ENCODE measurements at regions not wholly inside any gene's neighbourhood (a gene's known extent, or its start where the extent isn't known, plus 50 kb on each side); places are given as distances from the start of the nearest gene placed in this dataset.

- DNase-seq (ENCODE audit: low spot score in 2 of 2) (no peak), ATAC-seq (ENCODE audit: low read depth) (no peak)
- Mint-ChIP-seq H3K9me3 (no peaks in the 10 kb centered on the region), H3K27ac (no peak overlapping the region), H3K4me1 (no peaks in the 10 kb centered on the region), H3K4me3 (no peak overlapping the region), H3K36me3 (no peaks in the 10 kb centered on the region), H3K27me3 (no peaks in the 10 kb centered on the region)
These were observed 128.0 kb downstream of the UFM1 start for GRCh38 chr13:38477676-38478075.

DNA sequence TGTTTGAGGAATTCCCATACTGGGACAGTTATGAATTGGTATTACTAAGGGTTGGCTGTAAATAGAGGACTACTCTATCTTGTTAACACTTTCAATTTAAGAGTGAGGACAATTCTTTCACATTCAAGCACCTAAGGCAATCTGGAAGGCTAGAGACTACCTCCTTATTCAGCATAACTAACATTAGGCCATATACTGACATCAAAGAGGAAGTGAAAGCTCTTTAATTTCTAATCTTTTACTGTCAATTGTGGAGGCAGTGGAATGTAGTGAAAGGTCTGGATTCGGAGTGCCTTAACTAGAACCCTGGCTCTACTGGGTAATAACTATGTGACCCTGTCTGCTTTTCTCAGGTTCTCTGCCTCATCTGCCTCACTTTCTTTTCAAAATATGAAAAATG, 134.0 kb downstream of the UFM1 start:
- H3K27ac Mint-ChIP-seq, result no peak overlapping the region
- DNase-seq (ENCODE audit: low spot score in 2 of 2), result no peak
- H3K4me3 Mint-ChIP-seq, result no peak overlapping the region
- H3K9me3 Mint-ChIP-seq, result no peaks in the 10 kb centered on the region
- no peaks in the 10 kb centered on the region for H3K4me1 Mint-ChIP-seq
- H3K27me3 Mint-ChIP-seq, result no peaks in the 10 kb centered on the region
- ATAC-seq (ENCODE audit: low read depth), result no peak
- H3K36me3 Mint-ChIP-seq, result no peaks in the 10 kb centered on the region

- no peaks in the 10 kb centered on the region for H3K4me1 Mint-ChIP-seq
- H3K4me3 Mint-ChIP-seq, result no peak overlapping the region
- no peaks in the 10 kb centered on the region for H3K9me3 Mint-ChIP-seq
- no peaks in the 10 kb centered on the region for H3K36me3 Mint-ChIP-seq
- H3K27me3 Mint-ChIP-seq, result no peaks in the 10 kb centered on the region
- no peak for ATAC-seq (ENCODE audit: low read depth)
- no peak overlapping the region for H3K27ac Mint-ChIP-seq
- no peak for DNase-seq (ENCODE audit: low spot score in 2 of 2)
These were observed 141.0 kb downstream of the UFM1 start for GRCh38 chr13:38490657-38491056.

GRCh38 chr13:38494445-38494844, 144.8 kb downstream of the UFM1 start:
- no peaks in the 10 kb centered on the region for H3K36me3 Mint-ChIP-seq
- ATAC-seq (ENCODE audit: low read depth), result no peak
- H3K27ac Mint-ChIP-seq, result no peak overlapping the region
- DNase-seq (ENCODE audit: low spot score in 2 of 2), result no peak
- H3K9me3 Mint-ChIP-seq, result peaks cover 5% of the 10 kb centered on the region
- no peaks in the 10 kb centered on the region for H3K4me1 Mint-ChIP-seq
- H3K27me3 Mint-ChIP-seq, result no peaks in the 10 kb centered on the region
- H3K4me3 Mint-ChIP-seq, result no peak overlapping the region

DNA sequence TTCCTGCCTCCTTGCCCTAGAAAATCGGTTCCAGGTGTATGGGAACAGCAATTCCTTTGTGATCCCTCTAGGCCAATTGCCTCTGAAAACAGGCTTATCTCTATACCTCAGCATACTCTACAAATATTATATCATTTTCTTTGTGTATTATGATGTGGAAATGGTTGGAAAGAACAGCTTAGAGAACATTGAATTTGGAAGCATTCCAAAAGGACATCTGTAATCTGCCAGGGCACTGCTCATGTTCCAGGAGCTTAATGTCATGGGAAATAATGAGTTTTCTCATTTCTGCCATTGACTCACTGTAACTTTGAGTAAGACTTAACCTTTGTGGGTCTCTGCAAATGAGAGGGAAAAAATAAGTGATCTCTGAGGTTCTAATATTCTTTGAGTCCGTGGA, 147.3 kb downstream of the UFM1 start:
- Mint-ChIP-seq H3K4me1 (no peaks in the 10 kb centered on the region), H3K27ac (no peak overlapping the region), H3K4me3 (no peak overlapping the region), H3K9me3 (peaks cover 5% of the 10 kb centered on the region), H3K36me3 (no peaks in the 10 kb centered on the region), H3K27me3 (no peaks in the 10 kb centered on the region)
- no peak for ATAC-seq (ENCODE audit: low read depth)
- no peak for DNase-seq (ENCODE audit: low spot score in 2 of 2)

DNA sequence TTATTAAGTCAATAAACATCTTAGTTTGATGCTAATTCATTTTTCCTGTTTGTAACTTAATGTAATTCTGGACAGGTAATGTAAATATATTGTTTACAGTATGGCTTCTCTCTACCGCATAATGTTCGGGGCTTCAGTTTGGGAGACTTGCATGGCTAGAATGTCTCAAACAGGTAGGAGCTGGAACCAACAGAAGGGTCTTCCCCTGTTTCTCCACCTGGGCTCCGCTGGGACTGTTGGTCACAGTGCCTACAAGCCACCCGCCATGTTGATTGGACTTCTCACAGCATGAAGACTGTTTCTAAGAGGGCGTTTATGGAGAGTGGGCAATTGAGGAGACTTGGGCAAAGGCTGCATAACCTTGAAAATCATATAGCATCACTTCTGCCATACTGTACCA, 148.6 kb downstream of the UFM1 start:
- H3K9me3 Mint-ChIP-seq, result peaks cover 5% of the 10 kb centered on the region
- no peak for DNase-seq (ENCODE audit: low spot score in 2 of 2)

GRCh38 chr13:38514575-38514974, 164.9 kb downstream of the UFM1 start:
- ATAC-seq (ENCODE audit: low read depth), result no peak
- peaks cover 2% of the 10 kb centered on the region for H3K9me3 Mint-ChIP-seq

More for the DNA sequence above, 148.6 kb downstream of the UFM1 start:
- Mint-ChIP-seq H3K4me1 (no peaks in the 10 kb centered on the region), H3K4me3 (no peak overlapping the region), H3K27me3 (no peaks in the 10 kb centered on the region), H3K36me3 (no peaks in the 10 kb centered on the region), H3K27ac (no peak overlapping the region)
- no peak for ATAC-seq (ENCODE audit: low read depth)

DNA sequence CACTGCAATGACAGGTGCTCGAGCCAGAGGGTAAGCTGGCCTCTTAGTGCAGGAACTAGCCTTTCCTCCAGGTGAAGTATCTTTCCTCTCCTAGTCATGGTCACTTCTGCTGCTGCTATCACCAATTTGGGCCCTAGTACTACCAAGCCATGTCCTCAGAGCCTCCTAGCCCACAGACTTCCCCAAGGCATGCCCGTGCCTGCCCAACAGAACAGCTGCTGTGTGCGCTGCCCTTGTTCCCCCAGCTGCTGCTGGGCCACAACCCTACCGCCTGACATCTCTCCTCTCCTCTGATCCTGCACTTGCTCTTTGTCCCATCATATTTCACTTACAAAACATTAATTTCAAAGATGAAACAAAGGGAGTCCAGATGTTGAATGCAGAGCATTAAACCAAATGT, 168.5 kb upstream of the FREM2 start:
- Mint-ChIP-seq H3K27ac (no peak overlapping the region), H3K4me3 (no peak overlapping the region), H3K9me3 (peaks cover 3% of the 10 kb centered on the region), H3K4me1 (no peaks in the 10 kb centered on the region), H3K36me3 (no peaks in the 10 kb centered on the region), H3K27me3 (peaks cover 3% of the 10 kb centered on the region)
- DNase-seq (ENCODE audit: low spot score in 2 of 2) (no peak), ATAC-seq (ENCODE audit: low read depth) (no peak)

More at GRCh38 chr13:38514575-38514974, 164.9 kb downstream of the UFM1 start:
- no peak overlapping the region for H3K27ac Mint-ChIP-seq
- no peak for DNase-seq (ENCODE audit: low spot score in 2 of 2)
- no peak overlapping the region for H3K4me3 Mint-ChIP-seq
- no peaks in the 10 kb centered on the region for H3K4me1 Mint-ChIP-seq
- no peaks in the 10 kb centered on the region for H3K36me3 Mint-ChIP-seq
- peaks cover 3% of the 10 kb centered on the region for H3K27me3 Mint-ChIP-seq

DNA sequence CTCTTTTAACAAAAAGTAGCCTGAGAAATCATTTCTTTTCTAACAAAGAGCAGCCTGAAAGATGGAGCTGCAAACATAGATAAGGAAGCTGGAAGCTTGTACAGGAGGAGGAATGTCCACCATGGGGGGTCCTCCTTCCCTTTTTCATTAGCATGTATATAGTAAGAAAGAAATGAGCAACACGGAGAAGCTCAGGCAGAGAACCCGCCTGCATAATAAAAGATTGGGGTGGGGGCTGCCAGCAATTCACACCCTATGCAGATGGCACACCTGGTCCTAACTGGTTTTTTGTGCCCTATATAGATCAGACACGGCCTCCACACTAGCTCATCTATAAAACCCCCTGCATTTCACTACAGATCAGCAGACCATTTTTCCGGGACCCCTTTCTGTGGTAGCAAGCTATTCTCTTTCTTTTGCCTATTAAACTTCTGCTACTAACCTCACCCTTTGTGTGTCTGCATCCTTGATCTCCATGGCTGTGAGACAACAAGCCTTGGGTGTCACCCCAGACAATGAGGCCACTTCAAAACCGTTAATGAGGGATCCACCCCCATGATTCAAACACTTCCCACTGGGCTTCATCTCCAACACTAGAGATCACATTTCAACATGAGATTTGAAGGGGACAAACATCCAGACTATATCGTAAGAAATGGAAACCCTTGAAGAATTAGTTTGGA, 167.5 kb upstream of the FREM2 start:
- H3K27ac Mint-ChIP-seq, result no peak overlapping the region
- peaks cover 3% of the 10 kb centered on the region for H3K9me3 Mint-ChIP-seq
- H3K27me3 Mint-ChIP-seq, result peaks cover 3% of the 10 kb centered on the region
- ATAC-seq (ENCODE audit: low read depth) (no peak), DNase-seq (ENCODE audit: low spot score in 2 of 2) (no peak)
- no peaks in the 10 kb centered on the region for H3K4me1 Mint-ChIP-seq
- H3K4me3 Mint-ChIP-seq, result no peak overlapping the region
- no peaks in the 10 kb centered on the region for H3K36me3 Mint-ChIP-seq

- ATAC-seq (ENCODE audit: low read depth) (no peak), DNase-seq (ENCODE audit: low spot score in 2 of 2) (no peak)
- H3K4me3 Mint-ChIP-seq, result no peak overlapping the region
- H3K4me1 Mint-ChIP-seq, result no peaks in the 10 kb centered on the region
- H3K9me3 Mint-ChIP-seq, result peaks cover 3% of the 10 kb centered on the region
- H3K27ac Mint-ChIP-seq, result no peak overlapping the region
- H3K36me3 Mint-ChIP-seq, result no peaks in the 10 kb centered on the region
- peaks cover 3% of the 10 kb centered on the region for H3K27me3 Mint-ChIP-seq
These were observed 166.8 kb upstream of the FREM2 start for GRCh38 chr13:38520041-38520440.

GRCh38 chr13:38527140-38527539, 159.7 kb upstream of the FREM2 start:
- H3K27ac Mint-ChIP-seq, result no peak overlapping the region
- H3K4me1 Mint-ChIP-seq, result no peaks in the 10 kb centered on the region
- no peaks in the 10 kb centered on the region for H3K9me3 Mint-ChIP-seq
- DNase-seq (ENCODE audit: low spot score in 2 of 2), result no peak
- no peak for ATAC-seq (ENCODE audit: low read depth)
- no peak overlapping the region for H3K4me3 Mint-ChIP-seq
- peaks cover 1% of the 10 kb centered on the region for H3K27me3 Mint-ChIP-seq
- no peaks in the 10 kb centered on the region for H3K36me3 Mint-ChIP-seq

DNA sequence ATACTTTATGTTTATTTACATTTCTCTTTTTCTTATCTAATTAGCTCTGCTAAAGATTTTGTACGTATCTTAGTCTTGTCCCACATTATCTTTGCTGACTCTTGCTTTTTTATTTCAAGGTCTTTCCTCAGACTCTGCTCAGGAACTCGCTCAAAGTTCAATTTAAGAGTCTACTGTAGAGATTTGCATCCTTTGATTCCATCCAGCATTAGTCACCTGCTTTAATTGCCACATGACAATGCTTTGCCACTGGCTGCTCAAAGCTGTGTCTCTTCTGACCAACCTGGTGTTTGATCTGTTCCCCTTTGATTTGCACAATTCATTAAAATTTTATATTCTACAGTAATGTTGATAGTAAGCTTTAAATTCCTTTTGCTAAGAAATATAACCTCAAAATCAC, 157.9 kb upstream of the FREM2 start:
- H3K36me3 Mint-ChIP-seq, result no peaks in the 10 kb centered on the region
- H3K27me3 Mint-ChIP-seq, result peaks cover 1% of the 10 kb centered on the region
- no peaks in the 10 kb centered on the region for H3K4me1 Mint-ChIP-seq
- no peak for DNase-seq (ENCODE audit: low spot score in 2 of 2)
- H3K4me3 Mint-ChIP-seq, result no peak overlapping the region
- H3K27ac Mint-ChIP-seq, result no peak overlapping the region
- ATAC-seq (ENCODE audit: low read depth), result no peak
- no peaks in the 10 kb centered on the region for H3K9me3 Mint-ChIP-seq

DNA sequence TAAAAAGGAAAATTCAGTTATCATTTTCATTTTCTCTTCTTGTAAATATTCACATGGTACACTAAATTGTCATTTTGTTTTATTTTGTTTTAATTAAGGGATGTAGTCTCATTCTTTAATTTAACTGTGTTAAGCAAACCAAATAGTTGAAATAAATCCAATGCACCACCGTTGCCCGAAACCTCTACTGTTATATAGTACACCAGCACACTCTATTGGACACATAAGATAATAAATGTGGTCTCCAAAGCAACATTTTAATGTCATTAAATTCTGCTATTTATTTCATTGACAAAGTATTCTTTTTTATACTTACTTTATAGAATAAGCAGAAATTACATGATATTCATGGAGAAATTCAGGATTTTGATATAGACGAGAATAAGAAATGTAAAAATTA, 156.4 kb upstream of the FREM2 start:
- Mint-ChIP-seq H3K27me3 (peaks cover 1% of the 10 kb centered on the region), H3K9me3 (no peaks in the 10 kb centered on the region), H3K27ac (no peak overlapping the region), H3K4me1 (no peaks in the 10 kb centered on the region), H3K4me3 (no peak overlapping the region), H3K36me3 (no peaks in the 10 kb centered on the region)
- DNase-seq (ENCODE audit: low spot score in 2 of 2) (no peak), ATAC-seq (ENCODE audit: low read depth) (no peak)

DNA sequence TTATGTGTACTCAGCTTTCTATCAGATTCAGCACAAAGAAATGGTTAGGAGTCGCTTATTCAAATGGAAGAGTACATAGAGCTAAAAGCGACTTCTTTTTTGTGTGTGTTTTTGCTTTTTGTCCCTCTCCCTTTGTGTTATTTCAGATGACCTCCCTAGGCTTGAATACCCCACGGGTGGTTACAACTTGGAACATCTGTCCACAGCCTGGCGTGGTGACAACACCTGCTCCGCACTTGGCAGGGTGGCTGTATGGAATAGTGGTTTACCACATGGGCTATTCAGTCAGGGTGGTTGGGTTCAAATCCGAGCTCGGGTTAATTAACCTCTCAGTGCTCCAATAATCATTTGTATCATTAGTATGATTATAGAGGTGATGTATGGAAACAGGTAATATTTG, 151.6 kb upstream of the FREM2 start:
- H3K27me3 Mint-ChIP-seq, result peaks cover 6% of the 10 kb centered on the region
- no peak overlapping the region for H3K4me3 Mint-ChIP-seq
- no peaks in the 10 kb centered on the region for H3K4me1 Mint-ChIP-seq
- no peaks in the 10 kb centered on the region for H3K36me3 Mint-ChIP-seq
- no peak overlapping the region for H3K27ac Mint-ChIP-seq
- peaks cover 3% of the 10 kb centered on the region for H3K9me3 Mint-ChIP-seq
- ATAC-seq (ENCODE audit: low read depth), result no peak
- DNase-seq (ENCODE audit: low spot score in 2 of 2), result no peak

DNA sequence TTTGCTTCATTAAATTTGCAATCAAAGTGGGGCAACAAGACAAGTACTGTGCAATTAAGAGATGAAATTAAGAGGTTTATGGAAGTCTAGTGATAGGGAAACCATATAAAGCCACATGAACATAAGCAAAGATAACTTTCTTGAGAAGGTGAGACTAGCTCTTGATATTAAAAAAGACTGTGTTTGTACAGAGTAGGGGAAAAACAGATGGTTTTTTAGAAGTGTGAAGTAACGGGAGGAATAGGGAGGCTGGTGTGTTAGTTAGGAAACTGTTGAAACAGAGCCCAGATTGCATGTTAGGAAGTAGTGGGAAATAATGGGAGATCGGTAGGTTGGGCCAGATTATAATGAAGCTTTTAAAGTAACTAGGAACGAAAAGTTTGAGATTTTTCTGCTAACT, 149.8 kb upstream of the FREM2 start:
- no peaks in the 10 kb centered on the region for H3K36me3 Mint-ChIP-seq
- ATAC-seq (ENCODE audit: low read depth) (no peak), DNase-seq (ENCODE audit: low spot score in 2 of 2) (no peak)
- H3K27me3 Mint-ChIP-seq, result peaks cover 6% of the 10 kb centered on the region
- H3K9me3 Mint-ChIP-seq, result peaks cover 3% of the 10 kb centered on the region
- H3K27ac Mint-ChIP-seq, result no peak overlapping the region
- no peaks in the 10 kb centered on the region for H3K4me1 Mint-ChIP-seq
- no peak overlapping the region for H3K4me3 Mint-ChIP-seq
